ENCODE measurements at regions not wholly inside any gene's neighbourhood (a gene's known extent, or its start where the extent isn't known, plus 50 kb on each side); places are given as distances from the start of the nearest gene placed in this dataset.

- DNase-seq (ENCODE audit: low read depth in 1 of 2, low spot score in 1 of 2): no peak
- TF ChIP-seq SPI1 (IDR thresholded peaks at IDR 0.05; ENCODE audit: borderline replicate concordance, low read depth) (no peak), REST (IDR thresholded peaks at IDR 0.05; ENCODE audit: insufficient replicate concordance, low read depth) (no peak)
- TF ChIP-seq, protein P1, sequence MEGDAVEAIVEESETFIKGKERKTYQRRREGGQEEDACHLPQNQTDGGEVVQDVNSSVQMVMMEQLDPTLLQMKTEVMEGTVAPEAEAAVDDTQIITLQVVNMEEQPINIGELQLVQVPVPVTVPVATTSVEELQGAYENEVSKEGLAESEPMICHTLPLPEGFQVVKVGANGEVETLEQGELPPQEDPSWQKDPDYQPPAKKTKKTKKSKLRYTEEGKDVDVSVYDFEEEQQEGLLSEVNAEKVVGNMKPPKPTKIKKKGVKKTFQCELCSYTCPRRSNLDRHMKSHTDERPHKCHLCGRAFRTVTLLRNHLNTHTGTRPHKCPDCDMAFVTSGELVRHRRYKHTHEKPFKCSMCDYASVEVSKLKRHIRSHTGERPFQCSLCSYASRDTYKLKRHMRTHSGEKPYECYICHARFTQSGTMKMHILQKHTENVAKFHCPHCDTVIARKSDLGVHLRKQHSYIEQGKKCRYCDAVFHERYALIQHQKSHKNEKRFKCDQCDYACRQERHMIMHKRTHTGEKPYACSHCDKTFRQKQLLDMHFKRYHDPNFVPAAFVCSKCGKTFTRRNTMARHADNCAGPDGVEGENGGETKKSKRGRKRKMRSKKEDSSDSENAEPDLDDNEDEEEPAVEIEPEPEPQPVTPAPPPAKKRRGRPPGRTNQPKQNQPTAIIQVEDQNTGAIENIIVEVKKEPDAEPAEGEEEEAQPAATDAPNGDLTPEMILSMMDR (IDR thresholded peaks at IDR 0.05; ENCODE audit: insufficient read depth, low read length): no peak
- no peaks in the 10 kb centered on the region for H3K27me3 ChIP-seq (ENCODE audit: insufficient read depth, poor library complexity, severe bottlenecking)
- no peak overlapping the region for H3K27ac ChIP-seq (replicated peaks)
- H3K4me3 ChIP-seq (replicated peaks; ENCODE audit: insufficient read depth, low read length): no peak overlapping the region
These were observed 129.1 kb upstream of the TEX13D start for GRCh38 chrX:124203311-124203710.

GRCh38 chrX:124208660-124209059, 123.8 kb upstream of the TEX13D start:
- Histone ChIP-seq H3K27ac (replicated peaks) (peak overlapping the region; percentile 56), H3K27me3 (ENCODE audit: insufficient read depth, poor library complexity, severe bottlenecking) (no peaks in the 10 kb centered on the region), H3K4me3 (replicated peaks; ENCODE audit: insufficient read depth, low read length) (no peak overlapping the region)
- peak; percentile 70 to 87 for DNase-seq (ENCODE audit: low read depth in 1 of 2, low spot score in 1 of 2)
- TF ChIP-seq GABPA (IDR thresholded peaks at IDR 0.05; ENCODE audit: low read depth) (no peak), POLR2AphosphoS5 (IDR thresholded peaks at IDR 0.05; ENCODE audit: low read depth) (peak; percentile 59; the same call in 1 of the 2 replicates), SPI1 (IDR thresholded peaks at IDR 0.05; ENCODE audit: borderline replicate concordance, low read depth) (peak; percentile 9; the same call in 1 of the 2 replicates)

GRCh38 chrX:124209792-124210576, 122.5 kb upstream of the TEX13D start:
- H3K27ac ChIP-seq (replicated peaks): no peak overlapping the region; the same call in 1 of the 2 replicates
- no peak overlapping the region for H3K4me3 ChIP-seq (replicated peaks; ENCODE audit: insufficient read depth, low read length)
- H3K27me3 ChIP-seq (ENCODE audit: insufficient read depth, poor library complexity, severe bottlenecking): no peaks in the 10 kb centered on the region
- DNase-seq (ENCODE audit: low read depth in 1 of 2, low spot score in 1 of 2): no peak
- no peak for TF ChIP-seq POLR2AphosphoS5 (IDR thresholded peaks at IDR 0.05; ENCODE audit: low read depth)
- TF ChIP-seq, protein P1 (IDR thresholded peaks at IDR 0.05; ENCODE audit: insufficient read depth, low read length): no peak
- no peak for TF ChIP-seq GABPA (IDR thresholded peaks at IDR 0.05; ENCODE audit: low read depth)
- no peak for TF ChIP-seq SPI1 (IDR thresholded peaks at IDR 0.05; ENCODE audit: borderline replicate concordance, low read depth)
- TF ChIP-seq REST (IDR thresholded peaks at IDR 0.05; ENCODE audit: insufficient replicate concordance, low read depth): no peak

DNA sequence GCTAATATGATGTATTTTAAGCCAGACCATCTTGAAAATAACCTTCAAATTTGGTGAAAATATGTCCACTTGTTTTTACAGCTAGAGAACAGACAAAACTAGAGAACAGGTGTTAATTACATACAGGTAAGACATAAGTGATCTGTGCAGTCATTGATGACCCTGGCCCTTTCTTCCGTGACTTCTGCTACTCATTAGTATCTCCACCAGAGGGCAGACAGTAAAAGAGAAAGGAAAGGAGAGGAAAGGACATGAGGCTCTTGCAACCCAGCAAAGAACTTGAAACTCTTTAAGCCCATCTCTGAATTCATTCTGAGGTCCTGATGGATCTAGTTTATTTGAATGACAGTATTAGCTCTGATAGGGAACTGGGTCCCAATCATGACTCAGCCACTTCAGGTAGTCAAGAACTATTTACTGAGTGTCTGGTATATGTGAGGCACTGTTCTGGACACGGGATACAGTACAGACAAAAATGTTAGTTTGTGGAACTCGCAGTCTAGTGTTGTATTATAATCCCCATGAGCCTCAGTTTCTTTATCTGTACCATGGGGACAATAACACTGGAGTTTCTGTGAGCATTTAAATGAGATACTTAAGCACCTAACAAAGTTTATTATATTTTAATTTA, 121.0 kb upstream of the TEX13D start:
- no peak for TF ChIP-seq SPI1 (IDR thresholded peaks at IDR 0.05; ENCODE audit: borderline replicate concordance, low read depth)
- TF ChIP-seq, protein P1 (IDR thresholded peaks at IDR 0.05; ENCODE audit: insufficient read depth, low read length): peak; percentile 14
- H3K4me3 ChIP-seq (replicated peaks; ENCODE audit: insufficient read depth, low read length): no peak overlapping the region
- peak in 1 of 2 experiments; percentile 42 for DNase-seq (ENCODE audit: low read depth in 1 of 2, low spot score in 1 of 2)
- no peak overlapping the region for H3K27ac ChIP-seq (replicated peaks)
- H3K27me3 ChIP-seq (ENCODE audit: insufficient read depth, poor library complexity, severe bottlenecking): no peaks in the 10 kb centered on the region
